NCI-H526 (cell line): ENCODE measurements at regions not wholly inside any gene's neighbourhood (a gene's known extent, or its start where the extent isn't known, plus 50 kb on each side); places are given as distances from the start of the nearest gene placed in this dataset.
"Not testable (repeated sequence)": the region's sequence is repeated elsewhere in the genome, so short reads cannot be mapped to it uniquely, and the experiment has no call there.

ENCODE experiments used
- DNase-seq, 2 experiments: peaks; one replicate each; lab custom pipeline; 2025; lab: John Stamatoyannopoulos, UW

DNA sequence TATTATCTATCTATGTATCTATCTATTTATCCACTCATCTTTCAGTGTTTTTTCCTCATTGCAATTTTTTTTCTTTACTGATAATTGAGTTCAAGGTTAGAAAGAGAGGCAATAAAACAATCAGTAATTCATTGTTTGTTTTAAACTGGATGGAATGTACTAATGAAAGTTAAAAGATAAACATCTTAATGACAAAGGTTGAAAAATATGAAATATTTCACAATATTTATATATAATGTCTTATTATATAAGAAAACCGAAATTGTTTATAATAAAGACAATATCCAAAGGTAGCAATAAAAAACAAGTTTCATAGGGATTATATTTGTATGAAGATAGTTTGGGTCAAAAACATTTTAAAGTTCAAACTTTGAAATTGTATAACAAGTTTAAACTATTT lies 1015.5 kb upstream of the MIR17HG start:
- no peak for DNase-seq

DNA sequence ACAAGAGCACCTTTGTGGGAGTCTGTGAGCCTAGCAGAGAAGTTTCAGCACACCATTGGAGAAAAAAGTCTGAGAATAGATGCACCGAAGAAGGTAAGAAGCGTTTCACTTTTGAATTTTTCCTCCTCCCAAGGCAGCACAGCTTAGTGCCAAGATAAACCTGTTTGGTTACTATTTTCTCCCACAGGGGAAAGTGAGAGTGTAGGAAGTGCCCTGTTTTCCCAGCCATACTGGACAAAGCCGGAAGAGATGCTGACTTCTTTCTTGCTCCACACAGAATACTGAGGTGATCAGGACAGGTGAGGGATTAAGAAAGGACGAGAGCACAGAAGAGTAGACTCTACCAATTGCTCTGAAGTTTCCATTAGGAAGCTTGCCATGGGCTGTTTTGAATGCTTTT lies 1011.0 kb upstream of the MIR17HG start:
- DNase-seq: no peak

DNA sequence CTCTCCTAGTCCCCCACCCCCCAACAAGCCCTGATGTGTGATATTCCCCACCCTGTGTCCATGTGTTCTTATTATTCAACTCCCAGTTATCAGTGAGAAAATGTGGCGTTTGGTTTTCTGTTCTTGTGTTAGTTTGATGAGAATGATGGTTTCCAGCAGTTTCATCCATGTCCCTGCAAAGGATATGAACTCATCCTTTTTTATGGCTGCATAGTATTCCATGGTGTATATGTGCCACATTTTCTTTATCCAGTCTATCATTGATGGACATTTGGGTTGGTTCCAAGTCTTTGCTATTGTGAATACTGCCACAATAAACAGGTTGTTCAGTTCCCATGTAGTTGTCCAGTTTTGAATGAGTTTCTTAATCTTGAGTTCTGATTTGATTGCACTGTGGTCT lies 1006.1 kb upstream of the MIR17HG start:
- not testable (repeated sequence) for DNase-seq

DNA sequence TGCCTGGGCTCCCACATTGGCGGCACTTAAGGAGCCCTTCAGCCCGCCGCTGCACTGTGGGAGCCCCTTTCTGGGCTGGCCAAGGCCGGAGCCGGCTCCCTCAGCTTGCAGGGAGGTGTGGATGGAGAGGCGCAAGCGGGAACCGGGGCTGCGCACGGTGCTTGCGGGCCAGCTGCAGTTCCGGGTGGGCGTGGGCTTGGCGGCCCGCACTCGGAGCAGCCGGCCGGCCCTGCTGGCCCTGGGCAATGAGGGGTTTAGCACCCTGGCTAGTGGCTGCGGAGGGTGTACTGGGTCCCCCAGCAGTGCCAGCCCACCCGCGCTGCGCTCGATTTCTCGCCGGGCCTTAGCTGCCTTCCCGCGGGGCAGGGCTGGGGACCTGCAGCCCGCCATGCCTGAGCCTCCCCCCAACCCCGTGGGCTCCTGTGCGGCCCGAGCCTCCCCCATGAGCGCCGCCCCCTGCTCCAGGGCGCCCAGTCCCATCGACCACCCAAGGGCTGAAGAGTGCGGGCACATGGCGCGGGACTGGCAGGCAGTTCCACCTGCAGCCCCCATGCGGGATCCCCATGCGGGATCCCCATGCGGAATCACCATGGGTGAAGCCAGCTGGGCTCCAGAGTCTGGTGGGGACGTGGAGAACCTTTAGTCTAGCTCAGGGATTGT lies 998.9 kb upstream of the MIR17HG start:
- not testable (repeated sequence) for DNase-seq

DNA sequence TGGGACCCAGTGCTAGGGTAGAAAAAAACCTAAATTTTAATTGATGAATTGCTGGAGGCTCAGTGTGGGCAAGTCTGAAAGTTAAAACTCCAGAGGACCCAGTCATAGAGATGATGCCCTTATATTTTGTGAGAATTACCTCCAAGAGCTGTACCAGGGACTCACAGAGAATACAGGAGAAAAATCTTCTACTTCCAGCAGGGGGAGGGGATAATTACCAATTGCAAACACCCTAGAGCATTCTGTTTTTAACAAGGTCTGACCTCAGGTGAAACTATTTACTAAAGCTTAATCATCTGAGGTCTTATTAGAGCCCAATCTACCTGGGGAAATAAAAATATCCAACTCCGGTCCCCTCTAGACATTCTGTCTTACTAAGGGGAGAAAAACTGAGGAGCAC lies 994.7 kb upstream of the MIR17HG start:
- no peak for DNase-seq

DNA sequence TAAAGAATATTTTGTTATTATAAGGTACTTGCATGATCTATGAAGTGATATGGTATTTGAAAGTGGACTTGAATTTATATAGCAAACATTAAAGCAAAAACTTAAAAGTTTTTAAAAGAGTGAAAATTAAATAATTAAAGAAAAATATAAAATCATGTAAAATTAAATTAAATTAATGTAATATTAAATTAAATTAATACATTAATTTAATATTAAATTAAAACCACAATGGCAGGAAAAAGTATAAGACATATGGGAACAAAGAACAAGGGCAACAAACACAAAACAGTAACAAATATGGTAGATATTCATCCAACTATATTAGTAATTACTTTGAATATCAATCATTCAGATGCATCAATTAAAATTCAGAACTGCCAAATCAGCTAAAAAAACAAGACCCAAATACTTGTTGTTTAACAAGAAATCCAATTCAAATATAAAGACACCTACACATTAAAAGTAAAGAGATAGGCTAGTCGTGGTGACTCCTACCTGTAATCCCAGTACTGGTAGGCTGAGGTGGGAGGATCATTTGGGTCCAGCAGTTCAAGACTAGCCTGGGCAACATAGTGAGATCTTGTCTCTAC lies 992.2 kb upstream of the MIR17HG start:
- DNase-seq: no peak

DNA sequence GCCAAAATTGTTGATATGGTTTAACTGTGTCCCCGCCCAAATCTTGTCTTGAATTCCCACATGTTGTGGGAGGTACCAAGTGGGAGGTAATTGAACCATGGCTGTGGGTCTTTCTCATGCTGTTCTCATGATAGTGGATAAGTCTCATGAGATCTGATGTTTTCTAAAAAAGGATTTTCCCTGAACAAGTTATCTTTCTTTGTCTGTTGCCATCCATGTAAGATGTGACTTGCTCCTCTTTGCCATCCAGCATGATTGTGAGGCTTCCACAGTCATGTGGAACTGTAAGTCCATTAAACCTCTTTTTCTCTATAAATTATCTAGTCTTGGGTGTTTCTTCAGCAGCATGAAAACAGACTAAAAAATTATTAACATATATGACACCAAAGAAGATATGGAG lies 986.7 kb upstream of the MIR17HG start:
- no peak for DNase-seq

DNA sequence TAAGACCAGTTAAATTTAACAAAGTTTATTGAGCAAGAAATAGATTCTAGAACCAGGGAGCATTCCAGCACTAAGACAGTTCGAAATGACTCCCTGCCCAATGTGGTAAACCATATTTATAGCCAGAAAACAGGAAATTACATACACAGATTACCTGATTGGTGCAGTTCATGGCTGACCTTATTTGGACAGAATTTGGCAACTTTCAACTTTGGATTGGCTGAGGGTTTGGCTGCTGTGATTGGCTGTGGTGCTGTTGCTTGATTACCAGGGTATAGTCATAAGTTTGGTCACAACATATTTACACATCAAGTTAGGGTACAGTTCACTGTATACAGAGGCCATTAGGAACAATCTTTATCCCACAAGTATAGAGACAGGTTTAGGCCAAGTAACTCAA lies 984.8 kb upstream of the MIR17HG start:
- DNase-seq: no peak

DNA sequence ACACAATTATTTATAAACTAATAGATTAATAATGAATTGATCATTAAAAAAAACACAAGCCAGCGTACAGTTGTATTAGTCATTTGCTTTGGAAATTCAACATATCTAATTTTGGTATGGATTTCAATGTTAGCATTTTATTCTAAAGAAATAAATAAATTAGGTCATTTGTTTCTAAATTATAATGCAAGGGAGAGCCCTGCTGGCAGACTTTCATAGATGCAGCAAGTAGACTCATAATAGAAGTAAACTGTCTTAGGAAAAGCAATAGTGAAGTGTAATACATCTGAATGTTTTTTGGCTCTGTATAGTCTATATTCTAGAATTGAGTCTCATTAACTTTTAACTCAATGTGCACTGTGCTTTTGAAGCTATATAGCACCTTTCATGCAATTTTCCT lies 982.4 kb upstream of the MIR17HG start:
- no peak for DNase-seq

DNA sequence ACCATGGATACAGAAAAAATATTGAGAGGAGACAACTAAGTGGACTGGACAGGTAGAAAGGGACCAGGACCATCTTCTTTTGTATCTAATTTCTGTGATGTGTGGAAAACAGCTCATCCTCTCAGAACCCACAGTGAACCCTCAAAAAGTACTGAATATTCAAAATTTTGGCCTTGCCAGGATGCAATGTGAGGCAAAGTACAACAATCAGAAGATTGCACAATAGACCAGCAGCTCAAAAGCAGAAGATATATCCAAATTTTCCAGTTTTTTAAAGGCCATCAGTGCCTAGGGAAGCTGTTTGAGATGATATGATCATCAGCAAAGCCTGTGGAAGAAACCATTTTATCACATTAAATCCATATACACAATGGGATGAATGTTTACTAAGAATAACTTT lies 973.3 kb upstream of the MIR17HG start:
- no peak for DNase-seq

DNA sequence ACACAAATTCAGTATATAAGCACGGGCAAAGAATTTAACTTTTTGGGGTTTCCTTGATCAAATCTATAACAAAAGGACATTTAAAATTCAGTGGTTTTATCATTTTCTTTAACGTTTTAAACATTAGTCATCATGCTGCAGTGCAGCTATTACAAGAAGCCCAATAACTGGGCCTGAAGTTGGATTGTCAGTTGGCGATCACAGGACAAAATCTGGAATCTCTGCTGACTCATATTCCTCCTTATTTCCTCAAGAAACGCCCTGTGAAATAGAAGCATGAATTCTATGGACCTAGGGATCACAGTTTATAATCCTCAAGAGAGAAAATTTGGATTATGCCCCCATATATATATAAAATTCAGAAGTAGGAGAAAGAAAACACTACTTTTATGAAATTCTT lies 971.6 kb upstream of the MIR17HG start:
- DNase-seq: no peak

DNA sequence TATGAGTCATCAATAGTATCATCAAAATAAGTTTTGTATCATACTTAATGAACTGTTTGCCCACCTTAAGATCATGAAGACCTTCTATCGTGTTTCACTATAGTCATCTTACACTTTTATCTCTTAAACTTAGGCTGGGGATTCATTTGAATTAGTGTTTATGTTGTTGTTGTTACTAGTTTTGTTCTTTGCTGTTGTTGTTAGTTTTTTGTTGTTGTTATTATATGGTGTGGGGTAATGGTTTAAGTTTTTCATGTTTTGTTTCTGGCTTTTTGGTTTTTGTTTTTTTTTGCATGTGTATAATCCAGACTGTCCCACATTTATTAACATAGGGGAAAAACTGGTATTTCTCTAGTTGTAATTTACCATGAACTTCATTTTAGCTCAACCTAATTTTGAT lies 965.1 kb upstream of the MIR17HG start:
- DNase-seq: no peak

DNA sequence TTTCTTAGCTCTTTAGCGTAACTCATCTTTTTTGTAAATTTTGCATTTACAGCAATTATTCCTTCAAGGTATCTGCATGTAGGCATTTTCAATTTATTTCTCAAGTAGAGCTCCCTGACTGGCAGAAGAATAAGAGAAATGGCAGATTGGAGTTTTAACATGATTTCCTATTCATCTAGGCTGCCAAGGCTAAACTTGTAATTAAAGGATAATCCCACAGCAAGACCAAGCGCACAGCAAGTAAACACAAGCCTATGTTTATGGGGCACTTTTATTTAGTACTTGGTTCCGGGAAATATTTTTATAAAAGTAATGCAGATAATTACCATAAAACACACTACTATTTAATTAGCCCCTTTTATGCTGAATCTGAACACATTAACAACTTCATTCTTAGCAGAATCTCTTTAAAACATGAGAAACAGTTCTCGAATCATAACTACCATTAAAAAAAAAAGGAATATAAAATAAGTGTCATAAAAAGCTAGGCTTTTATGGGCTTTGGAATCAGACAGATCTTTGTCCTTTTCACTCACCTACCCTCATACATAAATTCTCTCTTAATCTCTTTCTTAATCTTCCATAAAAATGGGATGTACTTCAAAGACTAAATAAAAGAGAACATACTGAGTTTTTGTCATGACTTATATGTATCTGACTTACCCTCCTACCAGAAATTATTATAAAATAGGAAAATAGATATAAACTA lies 961.6 kb upstream of the MIR17HG start:
- no peak for DNase-seq

DNA sequence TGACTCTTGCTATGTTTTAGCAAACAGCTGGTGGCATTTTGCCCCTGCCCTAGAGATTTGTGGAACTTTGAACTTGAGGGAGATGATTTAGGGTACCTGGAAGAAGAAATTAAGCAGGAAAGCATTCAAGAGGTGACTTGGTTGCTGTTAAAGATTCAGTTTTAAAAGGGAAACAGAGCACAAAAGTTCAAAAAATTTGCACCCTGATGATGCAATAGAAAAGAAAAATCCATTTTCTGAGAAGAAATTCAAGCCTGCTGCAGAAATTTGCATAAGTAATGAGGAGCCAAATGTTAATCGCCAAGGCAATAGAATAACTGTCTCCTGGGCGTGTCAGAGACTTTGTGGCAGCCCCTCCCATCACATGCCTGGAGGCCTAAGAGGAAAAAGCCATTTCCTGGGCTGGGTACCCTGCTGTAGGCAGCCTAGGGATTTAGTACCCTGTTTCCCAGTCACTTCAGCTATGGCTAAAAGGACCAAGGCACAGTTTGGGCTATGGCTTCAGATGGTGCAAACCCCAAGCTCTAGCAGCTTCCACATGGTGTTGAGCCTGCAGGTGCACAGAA lies 958.5 kb upstream of the MIR17HG start:
- DNase-seq: no peak

DNA sequence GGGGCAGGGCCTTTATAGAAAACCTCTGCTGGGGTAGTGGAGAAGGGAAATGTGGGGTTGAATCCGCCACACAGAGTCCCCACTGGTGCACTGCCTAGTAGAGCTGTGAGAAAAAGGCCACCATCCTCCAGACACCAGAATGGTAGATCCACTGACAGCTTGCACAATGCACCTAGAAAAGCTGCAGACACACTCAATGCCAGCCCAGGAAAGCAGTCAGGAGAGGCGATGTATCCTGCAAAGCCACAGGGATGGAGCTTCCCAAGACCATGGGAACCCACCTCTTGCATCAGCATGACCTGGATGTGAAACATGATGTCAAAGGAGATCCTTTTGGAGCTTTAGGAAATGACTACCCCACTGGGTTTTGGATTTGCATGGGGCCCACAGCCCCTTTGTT lies 958.0 kb upstream of the MIR17HG start:
- no peak for DNase-seq

DNA sequence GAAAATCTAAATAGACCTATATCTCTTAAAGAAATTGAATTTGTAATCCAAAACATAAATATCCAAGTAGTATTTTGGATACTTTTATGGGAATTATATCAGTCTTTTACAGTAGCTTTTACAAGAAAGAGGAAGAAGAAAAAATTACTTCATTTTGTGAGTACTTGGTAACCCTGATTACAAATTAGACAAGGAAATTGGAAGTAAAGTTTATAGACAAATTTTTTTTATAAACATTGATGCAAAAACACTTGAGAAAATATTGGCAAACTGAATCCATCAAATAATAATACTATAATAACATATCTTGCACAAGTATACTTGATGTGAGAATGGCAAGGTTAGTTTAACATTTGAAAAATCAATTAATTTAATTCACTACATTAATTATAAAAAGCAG lies 954.1 kb upstream of the MIR17HG start:
- DNase-seq: no peak

DNA sequence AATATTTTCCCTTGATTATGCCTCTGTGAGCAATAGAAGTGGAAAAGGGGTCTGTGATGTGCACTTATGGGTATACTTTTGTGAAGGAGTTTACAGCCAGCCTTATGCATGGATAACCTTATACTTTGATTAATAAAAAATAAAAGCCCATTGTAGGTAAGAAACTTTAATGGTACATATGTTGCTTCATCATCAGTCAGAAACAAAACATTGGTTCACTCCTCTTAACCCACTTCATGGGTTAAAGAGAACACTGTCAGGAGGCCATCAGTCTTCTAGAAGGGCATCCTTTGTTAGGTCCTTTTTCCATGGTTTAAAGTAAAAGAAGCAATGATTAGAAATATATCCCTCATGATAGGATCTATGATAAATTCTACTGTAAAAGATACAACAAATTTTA lies 952.1 kb upstream of the MIR17HG start:
- no peak for DNase-seq

DNA sequence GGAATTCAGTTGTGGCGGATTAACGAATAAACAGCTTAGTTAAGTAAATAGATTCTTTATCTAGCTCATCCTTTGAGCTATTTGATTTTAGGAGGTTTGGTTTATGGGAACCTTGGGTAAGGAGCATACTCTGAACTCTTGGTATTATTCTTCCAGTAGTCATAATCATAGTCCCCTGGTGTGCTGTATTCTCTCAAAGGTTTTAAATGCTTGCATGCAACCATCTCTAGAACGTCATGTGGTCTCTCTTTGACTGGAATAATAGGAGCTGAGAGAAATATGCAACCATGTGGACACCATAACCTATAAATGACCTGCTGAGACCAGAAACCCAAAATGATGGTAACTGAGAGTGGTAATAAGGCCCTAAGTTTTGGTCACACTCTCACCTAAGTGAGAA lies 951.6 kb upstream of the MIR17HG start:
- no peak for DNase-seq

DNA sequence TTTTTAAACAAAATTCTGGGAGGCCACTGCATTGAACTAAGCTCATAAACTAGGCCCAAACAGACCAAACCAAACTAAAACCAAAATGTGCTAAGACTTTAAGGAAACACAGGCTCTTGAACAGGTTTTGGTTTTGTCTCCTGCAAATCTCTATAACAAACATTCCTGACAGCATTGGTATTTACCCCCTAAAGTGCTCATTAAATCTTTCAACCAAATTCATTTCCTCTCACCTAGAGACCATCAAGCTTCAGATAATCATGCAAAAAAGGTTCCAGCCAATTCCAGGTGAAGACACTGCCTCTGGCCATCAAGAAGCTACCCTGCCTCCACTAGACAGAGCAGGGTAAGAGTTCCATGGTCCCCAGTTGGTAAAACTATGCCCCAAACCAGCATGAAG lies 951.2 kb upstream of the MIR17HG start:
- no peak for DNase-seq

DNA sequence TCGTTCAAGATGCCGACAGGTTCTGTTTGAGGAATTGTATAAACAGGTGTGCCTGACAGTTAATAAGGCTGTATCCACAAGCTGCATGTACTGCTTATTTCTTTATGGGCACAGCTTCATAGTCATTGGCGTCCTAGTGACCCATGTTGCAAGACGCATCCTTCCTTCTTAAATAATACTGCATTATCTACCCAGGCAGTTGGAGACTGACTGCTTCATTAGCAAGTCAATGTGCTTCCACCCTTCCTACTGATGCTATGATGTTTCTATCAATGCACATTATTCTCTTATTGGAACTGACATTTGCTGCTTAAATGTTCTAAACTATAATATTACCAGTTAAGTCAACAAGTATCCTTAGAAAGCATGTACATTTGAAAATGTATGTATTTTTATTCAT lies 950.0 kb upstream of the MIR17HG start:
- DNase-seq: no peak

DNA sequence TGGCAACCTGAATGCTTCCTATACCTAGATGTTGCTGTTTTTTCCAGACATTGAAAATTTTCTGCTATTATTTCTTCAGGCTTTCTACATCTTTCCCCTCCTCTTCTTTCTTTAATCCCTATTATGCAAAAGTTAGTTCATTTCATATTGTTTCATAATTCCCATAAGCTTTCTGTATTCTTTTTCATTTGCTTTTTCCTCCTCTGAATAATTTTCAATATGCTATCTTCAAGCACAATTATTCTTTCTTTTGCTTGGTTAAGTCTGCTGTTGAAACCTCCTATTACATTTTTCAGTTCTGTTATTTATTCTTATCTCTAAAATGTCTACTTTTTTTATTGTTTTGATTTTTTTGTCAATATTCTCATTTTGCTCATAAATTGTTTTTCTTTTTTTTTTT lies 947.1 kb upstream of the MIR17HG start:
- DNase-seq: no peak

DNA sequence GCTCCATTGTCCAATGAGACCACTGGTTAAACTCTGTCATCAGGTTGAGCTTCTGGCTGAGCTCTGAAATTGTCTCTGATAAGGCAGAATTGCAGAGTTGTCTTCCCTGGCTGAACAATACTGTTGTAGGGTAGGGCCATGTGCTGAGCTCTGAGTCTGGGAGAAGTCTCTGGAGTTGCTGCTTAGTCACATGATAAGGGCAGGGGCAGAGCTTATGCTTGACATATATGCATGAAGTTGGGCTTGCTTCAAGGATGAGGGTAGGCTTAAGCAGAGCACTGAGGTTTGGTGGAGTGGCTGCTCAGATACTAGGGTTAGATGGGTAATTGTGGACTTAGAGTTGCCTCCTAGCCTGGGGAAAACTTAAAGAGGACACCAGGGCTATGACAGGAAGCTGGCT lies 946.3 kb upstream of the MIR17HG start:
- no peak for DNase-seq

DNA sequence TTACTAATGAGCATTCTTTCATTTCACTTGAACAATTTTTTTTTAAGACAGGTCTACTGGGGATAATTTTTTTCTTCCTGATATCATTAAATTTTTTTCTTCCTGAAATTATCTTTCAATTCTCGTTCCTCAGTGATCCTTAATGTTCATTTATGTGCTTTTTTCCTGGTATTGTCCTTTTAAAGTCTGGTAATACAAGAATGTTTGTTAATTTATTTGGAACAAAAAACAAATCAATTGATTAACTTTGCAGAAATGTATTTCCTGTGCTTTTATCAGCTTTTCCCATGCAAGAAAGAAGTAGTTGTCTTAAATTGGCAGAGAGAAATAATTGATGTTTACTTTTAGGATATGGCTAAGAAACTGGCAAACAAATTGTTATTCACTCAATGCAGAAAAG lies 945.4 kb upstream of the MIR17HG start:
- no peak for DNase-seq
